ENCODE measurements at regions not wholly inside any gene's neighbourhood (a gene's known extent, or its start where the extent isn't known, plus 50 kb on each side); places are given as distances from the start of the nearest gene placed in this dataset.
"Not testable (repeated sequence)": the region's sequence is repeated elsewhere in the genome, so short reads cannot be mapped to it uniquely, and the experiment has no call there.

- DNase-seq: not testable (repeated sequence)
These were observed 255.8 kb downstream of the GOLGA6L6 start for GRCh38 chr15:20285696-20286300.

GRCh38 chr15:20284891-20285535, 256.6 kb downstream of the GOLGA6L6 start:
- DNase-seq: not testable (repeated sequence)

GRCh38 chr15:20283651-20284050, 257.9 kb downstream of the GOLGA6L6 start:
- DNase-seq: not testable (repeated sequence)

DNA sequence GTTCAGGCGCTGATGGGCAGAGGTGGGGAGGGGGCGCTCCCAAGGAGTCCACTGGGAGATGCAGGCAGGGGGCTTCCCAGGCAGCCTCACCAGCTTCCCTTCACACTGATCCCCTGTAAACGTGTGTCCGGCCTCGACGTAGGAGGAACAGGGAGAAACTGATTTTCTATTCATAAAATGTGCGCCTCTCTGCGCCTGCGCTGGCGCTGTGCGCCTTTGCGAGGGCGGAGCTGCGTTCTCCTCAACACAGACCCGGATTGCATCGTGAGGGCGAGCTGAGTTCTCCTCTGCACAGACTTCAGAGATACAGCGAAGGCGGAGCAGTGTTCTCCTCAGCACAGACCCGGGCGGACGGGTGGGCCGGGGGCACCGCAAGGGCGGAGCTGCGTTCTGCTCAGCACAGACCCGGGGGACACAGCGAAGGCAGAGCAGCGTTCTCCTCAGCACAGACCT, 259.1 kb downstream of the GOLGA6L6 start:
- DNase-seq: not testable (repeated sequence)

GRCh38 chr15:20281567-20282275, 259.9 kb downstream of the GOLGA6L6 start:
- DNase-seq: not testable (repeated sequence)

DNA sequence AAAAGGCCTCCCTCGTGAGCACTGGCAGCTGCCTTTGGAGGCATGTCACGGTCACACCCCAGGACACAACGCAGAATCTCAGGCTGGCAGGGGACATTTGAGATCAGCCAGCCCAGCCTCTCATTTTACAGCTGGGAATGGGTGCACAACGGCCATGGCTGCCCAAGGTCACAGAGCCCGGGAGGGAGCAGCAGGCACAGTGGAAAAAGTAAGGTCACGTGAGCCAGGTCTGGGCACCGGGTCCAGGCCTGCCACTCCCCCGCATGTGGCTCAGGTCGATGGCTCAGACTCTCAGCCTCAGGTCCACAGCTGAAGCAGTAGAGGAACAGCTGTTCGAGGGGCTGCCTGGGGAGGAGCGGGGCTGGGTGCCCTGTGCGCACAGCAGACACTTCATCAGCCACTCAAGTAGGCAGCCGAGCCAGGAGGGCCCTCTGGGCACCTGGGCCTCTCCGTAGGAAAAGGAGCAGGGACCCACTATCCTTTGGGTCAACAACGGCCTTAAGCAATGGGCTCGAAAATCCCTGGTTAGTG, 260.6 kb downstream of the GOLGA6L6 start:
- no peak for DNase-seq

GRCh38 chr15:20280141-20280932, 261.3 kb downstream of the GOLGA6L6 start:
- not testable (repeated sequence) for DNase-seq

GRCh38 chr15:20279056-20279455, 262.5 kb downstream of the GOLGA6L6 start:
- DNase-seq: not testable (repeated sequence)

DNA sequence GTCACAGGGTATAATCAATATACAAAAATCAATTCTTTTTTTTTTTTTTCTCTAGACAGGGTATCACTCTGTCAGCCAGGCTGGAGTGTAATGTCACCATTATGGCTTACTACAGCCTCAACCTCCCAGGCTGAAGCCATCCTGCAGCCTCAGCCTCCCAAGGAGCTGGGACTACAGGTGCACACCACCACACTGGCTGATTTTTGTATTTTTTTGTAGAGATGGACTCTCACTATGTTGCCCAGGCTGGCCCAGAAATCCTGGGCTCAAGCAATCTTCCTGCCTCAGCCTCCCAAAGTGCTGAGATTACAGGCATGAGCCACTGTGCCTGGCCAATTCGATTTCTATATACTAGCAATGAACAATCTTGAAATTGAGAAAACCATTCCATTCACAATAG, 263.2 kb downstream of the GOLGA6L6 start:
- DNase-seq: not testable (repeated sequence)

GRCh38 chr15:20277451-20277850, 264.1 kb downstream of the GOLGA6L6 start:
- not testable (repeated sequence) for DNase-seq

DNA sequence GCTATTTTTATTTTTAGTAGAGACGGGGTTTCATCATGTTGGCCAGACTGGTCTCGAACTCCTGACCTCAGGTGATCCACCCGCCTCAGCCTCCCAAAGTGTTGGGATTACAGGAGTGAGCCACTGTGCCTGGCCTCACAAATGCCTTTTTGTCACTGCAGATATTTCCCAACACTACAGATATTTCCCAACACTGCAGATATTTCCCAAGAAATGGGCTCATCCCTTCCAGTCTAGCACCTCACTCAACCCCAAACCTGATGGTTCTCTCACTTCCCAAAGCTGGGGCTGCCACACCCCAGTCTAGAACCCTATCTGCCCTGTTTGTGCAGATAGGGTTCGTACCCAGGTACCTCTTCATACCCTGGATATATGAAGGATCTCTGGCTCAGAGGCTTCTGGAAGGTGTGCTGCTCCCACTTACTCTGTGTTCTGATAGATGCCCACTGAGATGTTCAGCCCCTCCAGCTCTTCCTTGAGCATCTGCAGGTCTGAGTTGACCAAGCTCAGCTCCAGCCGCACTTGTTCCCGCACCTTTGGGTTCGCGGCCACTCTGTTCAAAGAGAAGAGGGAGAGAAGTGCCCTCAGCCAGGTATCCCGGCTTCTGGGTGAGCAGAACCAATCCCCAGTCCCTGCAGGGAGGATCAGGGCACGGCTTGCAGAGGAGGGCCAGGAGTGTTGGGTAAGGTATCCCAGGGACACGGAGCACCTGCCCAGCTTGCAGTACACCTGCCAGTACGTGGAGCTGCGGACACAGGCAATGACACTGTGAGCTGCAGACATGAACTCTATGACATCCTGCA, 265.1 kb downstream of the GOLGA6L6 start:
- not testable (repeated sequence) for DNase-seq

DNA sequence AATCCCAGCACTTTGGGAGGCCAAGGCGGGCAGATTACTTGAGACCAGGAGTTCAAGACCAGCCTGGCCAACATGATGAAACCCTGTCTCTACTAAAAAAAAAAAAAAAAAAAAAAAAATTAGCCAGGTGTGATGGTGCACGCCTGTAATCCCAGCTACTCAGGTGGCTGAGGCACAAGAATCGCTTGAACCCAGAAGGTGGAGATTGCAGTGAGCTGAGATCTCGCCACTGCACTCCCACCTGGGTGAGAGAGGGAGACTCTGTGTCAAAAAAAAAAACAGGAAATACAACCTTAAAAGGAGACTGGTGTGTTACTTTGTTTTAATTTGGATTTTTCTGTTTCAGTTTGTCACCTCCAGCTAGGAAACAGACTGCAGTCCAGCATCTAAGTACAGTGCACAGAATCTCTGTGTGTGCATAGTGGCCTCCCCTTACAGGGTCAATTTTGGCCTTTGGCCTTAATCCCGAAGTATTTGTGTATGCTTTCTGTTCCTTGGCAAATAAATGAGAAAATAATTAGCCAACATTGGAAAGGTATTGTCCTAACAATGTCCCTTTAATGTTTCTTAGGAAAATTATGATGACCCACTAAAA, 266.1 kb downstream of the GOLGA6L6 start:
- not testable (repeated sequence) for DNase-seq

- no peak for DNase-seq
These were observed 269.0 kb downstream of the GOLGA6L6 start for GRCh38 chr15:20272422-20273184.

DNA sequence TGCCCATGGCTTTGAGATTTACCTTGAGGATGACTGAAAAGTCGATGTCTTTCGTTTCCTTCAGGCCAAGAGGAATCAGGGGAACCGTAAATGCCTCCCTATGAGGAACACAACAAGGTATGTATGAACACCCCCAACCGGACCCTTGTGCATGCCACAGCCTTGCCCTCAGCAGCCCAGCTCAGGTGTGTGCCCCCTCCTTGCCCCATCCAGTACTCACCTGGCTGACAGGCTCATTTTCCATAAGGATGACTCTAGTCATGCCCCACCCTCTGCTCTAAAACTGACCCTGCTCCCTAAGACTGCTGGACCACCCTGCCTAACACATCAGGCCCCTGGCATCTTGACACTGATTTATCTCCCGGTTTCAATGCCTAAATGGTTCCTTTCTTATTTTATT, 270.0 kb downstream of the GOLGA6L6 start:
- DNase-seq: no peak

DNA sequence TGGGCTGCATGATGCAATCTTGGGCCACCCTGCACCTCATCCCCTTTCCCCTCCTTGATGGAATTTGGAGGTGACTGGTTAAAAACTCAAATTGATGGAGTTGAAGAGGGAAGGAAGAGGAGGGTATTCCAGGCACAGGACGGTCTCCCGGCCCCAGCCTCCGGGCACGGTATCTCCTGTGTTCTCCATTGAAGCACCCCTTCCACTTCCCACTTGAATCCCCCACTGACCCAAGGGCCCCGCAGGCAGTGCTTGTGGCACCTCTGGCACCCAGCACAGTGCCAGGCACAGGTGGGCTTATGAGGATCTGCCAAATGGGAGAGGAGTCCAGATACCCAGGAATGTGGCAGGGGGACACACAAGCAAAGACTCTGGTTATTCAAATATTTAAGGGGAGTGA, 271.6 kb downstream of the GOLGA6L6 start:
- not testable (repeated sequence) for DNase-seq

GRCh38 chr15:20267996-20268395, 273.6 kb downstream of the GOLGA6L6 start:
- DNase-seq: not testable (repeated sequence)

GRCh38 chr15:20267051-20267730, 274.4 kb downstream of the GOLGA6L6 start:
- not testable (repeated sequence) for DNase-seq

DNA sequence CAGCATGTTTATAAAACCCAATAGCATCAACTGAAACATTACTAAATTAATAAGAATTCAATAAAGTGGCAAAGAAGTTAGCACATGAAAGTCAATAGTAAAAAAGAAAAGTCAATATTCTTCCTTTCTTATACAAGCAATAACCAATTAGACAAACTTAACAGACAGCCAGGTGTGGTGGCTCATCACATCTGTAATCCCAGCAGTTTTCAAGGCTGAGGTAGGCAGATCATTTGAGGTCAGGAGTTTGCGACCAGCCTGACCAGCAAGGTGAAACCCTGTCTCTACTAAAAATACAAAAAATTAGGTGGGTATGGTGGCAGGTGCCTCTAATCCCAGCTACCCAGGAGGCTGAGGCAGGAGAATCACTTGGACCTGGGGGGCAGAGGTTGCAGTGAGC, 275.9 kb downstream of the GOLGA6L6 start:
- DNase-seq: not testable (repeated sequence)

- DNase-seq: not testable (repeated sequence)
These were observed 280.0 kb downstream of the GOLGA6L6 start for GRCh38 chr15:20261321-20262280.

Data from NCI-H82 (cell line).